Suppressor macrophage treated with lipopolysaccharide for 4 hours (primary cell): ENCODE measurements at regions not wholly inside any gene's neighbourhood (a gene's known extent, or its start where the extent isn't known, plus 50 kb on each side); places are given as distances from the start of the nearest gene placed in this dataset.
A peak's percentile ranks its signal among the peaks of the same experiment; 100 is the strongest.
"Not testable (repeated sequence)": the region's sequence is repeated elsewhere in the genome, so short reads cannot be mapped to it uniquely, and the experiment has no call there.

Experiments used
- DNase-seq: peaks from one replicate; pipeline ENCODE4 v3.0.0-alpha.2; 2020

DNA sequence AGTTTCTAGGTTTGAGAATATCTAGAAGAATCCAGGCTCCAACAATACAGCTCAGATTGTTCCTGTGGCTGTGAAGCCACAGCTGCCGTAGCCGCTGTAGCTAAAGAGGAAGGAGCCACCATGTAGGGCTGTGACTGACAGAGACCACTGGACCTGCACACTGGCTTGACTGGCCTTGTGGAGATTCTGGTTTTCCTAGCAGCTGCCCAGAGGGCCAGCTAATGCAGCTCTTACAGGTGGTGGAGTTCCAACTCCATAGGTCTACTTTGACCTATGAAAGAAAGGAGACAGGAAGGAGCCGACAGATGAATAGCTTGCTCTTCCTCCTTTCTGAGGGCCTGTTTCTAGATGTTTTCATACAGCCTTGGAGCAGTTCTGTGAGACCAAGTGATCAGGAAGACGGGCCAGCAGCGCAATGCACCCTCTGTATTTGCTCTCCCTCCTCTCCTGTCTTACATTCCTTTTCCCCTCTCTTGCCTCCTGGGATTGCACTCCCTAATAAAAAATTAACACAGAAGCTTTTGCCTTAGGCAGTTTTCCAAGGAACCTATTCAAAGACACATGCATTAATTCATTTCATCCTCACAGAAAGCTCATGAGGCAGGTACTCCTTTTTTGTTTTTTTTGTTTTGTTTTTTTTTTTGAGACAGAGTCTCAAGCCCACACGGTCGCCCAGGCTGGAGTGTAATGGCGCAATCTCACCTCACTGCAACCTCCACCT lies 51.8 kb upstream of the MYB start:
- peak; percentile 15 for DNase-seq

DNA sequence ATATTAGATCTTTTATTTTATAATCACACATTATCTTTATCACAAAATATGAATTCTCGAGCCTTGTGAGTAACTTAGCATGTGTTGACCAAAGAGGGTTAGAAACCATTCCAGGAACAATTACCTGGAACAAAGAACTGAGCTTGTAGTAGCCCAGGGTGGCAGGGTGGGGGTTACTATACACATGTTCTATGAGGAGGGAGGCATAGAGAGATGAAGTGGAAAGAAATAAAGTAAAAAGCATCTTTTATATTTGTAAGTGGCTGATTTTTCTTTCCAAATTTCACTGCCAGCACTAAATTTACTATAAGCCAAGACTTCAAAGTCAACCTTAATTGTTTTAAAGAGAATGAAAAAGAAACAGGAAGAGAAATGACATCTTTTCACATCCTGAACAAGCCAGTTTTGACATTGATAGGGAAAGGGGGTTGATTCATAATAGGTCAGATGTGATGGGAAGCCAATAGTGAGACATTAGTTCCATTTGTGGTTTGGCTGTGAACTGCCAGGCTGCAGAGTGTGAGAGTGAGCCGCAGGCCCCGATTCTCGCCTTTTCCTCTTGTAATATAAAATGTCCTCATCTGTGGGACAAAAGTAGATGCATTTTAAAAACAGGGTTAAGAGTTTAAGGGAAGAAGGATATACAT lies 52.7 kb upstream of the MYB start:
- peak; percentile 31 for DNase-seq

- DNase-seq = no peak
Measured at GRCh38 chr6:135126729-135127128, 54.4 kb upstream of the MYB start.

DNA sequence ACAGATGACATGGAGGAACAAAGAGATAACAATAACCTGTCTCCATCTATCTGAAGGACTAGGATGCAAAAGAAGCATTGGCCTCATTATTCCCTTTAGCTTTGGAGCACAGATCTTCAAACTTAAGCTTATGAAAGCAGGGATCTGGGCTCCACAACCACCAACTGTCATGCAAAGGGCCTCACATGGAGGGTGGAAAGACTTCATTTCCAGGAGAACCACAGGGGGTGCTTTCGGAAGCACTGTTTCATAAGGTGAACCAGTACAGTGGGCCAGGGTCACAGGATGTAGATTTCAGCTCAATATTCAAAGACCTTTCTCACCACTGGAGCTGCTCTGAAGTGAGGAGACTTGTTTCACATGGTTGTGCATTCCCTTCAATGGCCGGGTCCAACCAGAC lies 55.1 kb upstream of the MYB start:
- no peak for DNase-seq

DNA sequence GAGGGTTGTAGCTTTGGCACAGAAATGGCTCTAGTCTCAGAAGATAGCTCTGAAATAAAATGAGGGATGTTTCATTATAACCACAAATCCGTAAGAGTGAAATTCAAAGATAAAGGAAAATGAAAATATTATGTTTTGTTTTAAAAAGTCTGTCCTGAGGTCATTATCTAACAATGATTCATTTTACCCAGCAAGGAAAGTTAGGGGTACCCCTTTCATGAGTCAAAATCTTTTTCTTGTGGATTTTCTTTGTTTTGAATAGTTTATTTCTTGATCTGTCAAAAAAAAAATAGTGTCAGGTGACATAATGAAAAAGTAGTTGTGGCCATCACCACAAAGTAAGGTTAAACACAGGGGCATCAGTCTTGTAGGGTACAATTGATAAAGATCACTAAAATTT lies 59.7 kb upstream of the MYB start:
- DNase-seq = no peak

- DNase-seq = no peak
Measured at GRCh38 chr6:135118134-135118730, 62.9 kb upstream of the MYB start.

GRCh38 chr6:135117413-135117968 lies 62.9 kb upstream of the HBS1L start:
- no peak for DNase-seq

- DNase-seq = no peak
Measured at GRCh38 chr6:135116571-135116970, 61.9 kb upstream of the HBS1L start.

DNA sequence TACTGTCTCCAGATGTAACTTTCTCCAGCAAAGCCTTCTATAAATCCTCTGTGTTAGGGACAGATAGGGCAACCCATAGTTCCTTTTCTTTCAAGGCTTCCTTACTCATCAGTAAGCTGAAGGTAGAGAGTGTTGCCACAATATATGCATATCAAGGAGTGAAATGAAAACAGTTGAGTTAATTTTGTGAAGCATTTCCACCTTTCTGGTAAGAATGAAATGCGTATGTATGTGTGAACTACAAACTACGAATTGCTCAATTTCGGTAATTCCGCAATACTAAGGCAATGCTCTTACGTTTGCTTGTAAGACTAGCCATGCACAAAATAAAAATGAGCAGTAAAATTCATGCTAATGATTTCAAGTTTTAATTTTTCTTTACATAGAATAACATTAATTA lies 61.2 kb upstream of the HBS1L start:
- DNase-seq = peak; percentile 69

GRCh38 chr6:135115411-135115810 lies 60.8 kb upstream of the HBS1L start:
- no peak for DNase-seq

GRCh38 chr6:135114355-135115145 lies 59.9 kb upstream of the HBS1L start:
- DNase-seq = no peak

DNA sequence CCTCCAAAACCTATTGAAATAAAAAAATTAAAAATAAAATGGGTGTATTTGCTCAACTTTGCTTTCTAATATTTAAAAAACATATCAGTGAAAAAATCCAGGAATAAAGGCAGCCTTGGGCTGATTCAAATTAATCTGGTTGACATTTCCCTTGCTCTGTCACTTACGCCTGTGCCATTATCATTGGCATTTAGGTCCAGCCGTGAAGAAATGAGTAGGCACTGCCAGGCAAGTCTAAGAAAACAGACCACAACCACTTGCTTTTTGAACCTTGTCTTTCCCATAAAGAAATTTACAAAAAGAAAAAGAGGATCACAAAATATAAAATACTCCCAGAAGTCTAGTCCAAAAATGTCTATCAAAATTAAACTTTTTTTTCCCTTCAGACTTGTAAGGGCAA lies 59.2 kb upstream of the HBS1L start:
- no peak for DNase-seq

DNA sequence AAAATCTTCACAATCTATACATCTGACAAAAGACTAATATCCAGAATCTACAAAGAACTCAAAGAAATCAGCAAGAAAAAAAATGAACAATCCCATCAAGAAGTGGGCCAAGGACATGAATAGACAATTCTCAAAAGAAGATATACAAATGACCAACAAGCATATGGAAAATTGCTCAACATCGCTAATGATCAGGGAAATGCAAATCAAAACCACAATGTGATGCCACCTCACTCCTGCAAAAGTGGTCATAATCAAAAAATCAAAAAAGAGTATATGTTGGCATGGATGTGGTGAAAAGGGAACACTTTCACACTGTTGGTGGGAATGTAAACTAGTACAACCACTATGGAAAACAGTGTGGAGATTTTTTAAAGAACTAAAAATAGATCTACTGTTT lies 58.3 kb upstream of the HBS1L start:
- DNase-seq = not testable (repeated sequence)

GRCh38 chr6:135110261-135110781 lies 55.7 kb upstream of the HBS1L start:
- not testable (repeated sequence) for DNase-seq

GRCh38 chr6:135109761-135110160 lies 55.1 kb upstream of the HBS1L start:
- no peak for DNase-seq

GRCh38 chr6:135108692-135109091 lies 54.1 kb upstream of the HBS1L start:
- DNase-seq = no peak

GRCh38 chr6:135106611-135107010 lies 52.0 kb upstream of the HBS1L start:
- DNase-seq = no peak

DNA sequence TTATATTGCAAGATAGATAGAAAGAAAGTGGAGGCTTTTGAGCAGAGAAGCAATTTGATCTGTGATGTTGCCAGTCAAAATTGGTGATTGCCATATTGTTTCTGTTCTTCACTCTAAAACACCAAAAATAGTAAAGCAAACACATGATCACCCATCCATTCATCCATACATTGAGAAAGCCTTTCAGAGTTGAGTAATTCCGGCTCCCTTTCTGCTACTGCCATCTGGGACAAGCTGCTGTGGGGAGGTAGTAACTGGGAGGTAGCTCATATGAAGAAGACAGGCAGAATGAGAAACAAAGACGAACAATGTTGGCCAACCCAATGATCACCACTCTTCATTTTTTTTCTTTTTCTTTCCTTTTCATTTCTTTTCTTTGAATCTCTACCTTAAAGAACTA lies 51.1 kb upstream of the HBS1L start:
- DNase-seq = no peak

- DNase-seq = no peak
Measured at GRCh38 chr6:135105299-135105698, 50.7 kb upstream of the HBS1L start.
